GM23248 (cell line): ENCODE measurements at regions not wholly inside any gene's neighbourhood (a gene's known extent, or its start where the extent isn't known, plus 50 kb on each side); places are given as distances from the start of the nearest gene placed in this dataset.
A peak's percentile ranks its signal among the peaks of the same experiment; 100 is the strongest.

ENCODE experiments used
- DNase-seq: peaks from one replicate; pipeline ENCODE4 v3.0.0-alpha.2; 2015
- H2AFZ ChIP-seq: fragments of 200-600 bp; sonication (generic); 2 replicates; pipeline ENCODE4 v1.6.1; 2016; ENCODE audit warnings: antibody characterized with exemption
- H3F3A ChIP-seq: fragments of 200-600 bp; sonication (generic); 2 replicates; pipeline ENCODE4 v1.6.1; 2016; ENCODE audit warnings: mild to moderate bottlenecking, antibody characterized with exemption, mixed run types; ENCODE audit not compliant: insufficient read depth
- H3K27ac ChIP-seq: fragments of 200-600 bp; sonication (generic); 2 replicates; pipeline ENCODE4 v1.5.1; 2016; ENCODE audit warnings: mild to moderate bottlenecking
- H3K27me3 ChIP-seq: fragments of 200-600 bp; sonication (generic); replicated peaks from 2 replicates; pipeline ENCODE4 v1.6.1; 2016; ENCODE audit warnings: mild to moderate bottlenecking; ENCODE audit not compliant: insufficient read depth
- H3K36me3 ChIP-seq: fragments of 200-600 bp; sonication (generic); 2 replicates; pipeline ENCODE4 v1.6.1; 2016; ENCODE audit warnings: low read depth, mild to moderate bottlenecking
- H3K4me1 ChIP-seq: fragments of 200-600 bp; sonication (generic); 2 replicates; pipeline ENCODE4 v1.6.1; 2016; ENCODE audit warnings: mild to moderate bottlenecking; ENCODE audit not compliant: insufficient read depth
- H3K4me2 ChIP-seq: fragments of 200-600 bp; sonication (generic); one replicate; pipeline ENCODE4 v1.6.1; 2016; ENCODE audit warnings: mild to moderate bottlenecking; ENCODE audit not compliant: unreplicated experiment
- H3K4me3 ChIP-seq: fragments of 200-600 bp; sonication (generic); 2 replicates; pipeline ENCODE4 v1.5.1; 2016; ENCODE audit warnings: mild to moderate bottlenecking
- H3K79me2 ChIP-seq: fragments of 200-600 bp; sonication (generic); 2 replicates; pipeline ENCODE4 v1.6.1; 2016; ENCODE audit warnings: mild to moderate bottlenecking; ENCODE audit not compliant: insufficient read depth
- H3K9ac ChIP-seq: fragments of 200-600 bp; sonication (generic); 2 replicates; pipeline ENCODE4 v1.6.1; 2016; ENCODE audit warnings: mild to moderate bottlenecking
- H3K9me2 ChIP-seq: fragments of 200-600 bp; sonication (generic); 2 replicates; pipeline ENCODE4 v1.6.1; 2016; ENCODE audit warnings: mixed run types, mild to moderate bottlenecking, moderate library complexity; ENCODE audit not compliant: insufficient read depth
- H3K9me3 ChIP-seq: fragments of 200-600 bp; sonication (generic); one replicate; pipeline ENCODE4 v1.6.1; 2017; ENCODE audit warnings: low read depth
- H4K20me1 ChIP-seq: fragments of 200-600 bp; sonication (generic); 2 replicates; pipeline ENCODE4 v1.6.0; 2016; ENCODE audit not compliant: insufficient read depth
- EZH2 ChIP-seq: fragments of 200-600 bp; sonication (generic); IDR thresholded peaks from 2 replicates; pipeline ENCODE4 v1.6.1; 2018; ENCODE audit warnings: antibody characterized with exemption, mild to moderate bottlenecking; ENCODE audit not compliant: insufficient read depth, poor library complexity, severe bottlenecking
- EZH2phosphoT487 ChIP-seq: fragments of 200-600 bp; sonication (generic); IDR thresholded peaks from 2 replicates; pipeline ENCODE4 v1.6.1; 2018; ENCODE audit warnings: antibody characterized with exemption, moderate library complexity, mild to moderate bottlenecking, low read depth; ENCODE audit not compliant: insufficient read depth
- WGBS, 2 experiments: methylation state at CpG; one replicate each; pipeline ENCODE4 v1.1.6; 2015 to 2017; ENCODE audit warnings: low lambda C conversion rate in 2 of 2, low coverage in 1 of 2; ENCODE audit errors: missing lambda C conversion rate in 2 of 2; 5-methylcytosine and 5-hydroxymethylcytosine counted together
- in situ Hi-C: fragments of 300-500 bp; cut with MboI; formaldehyde crosslinking; loops from 2 replicates; pipeline ENCODE4 v1.15.0; 2020

GRCh38 chr6:112983713-112984261 is 636.7 kb downstream of the RFPL4B start:
- Histone ChIP-seq H3K9me2 (no peaks in the 10 kb centered on the region), H3K79me2 (no peaks in the 10 kb centered on the region), H3K36me3 (no peaks in the 10 kb centered on the region), H3K9ac (no peak overlapping the region), H4K20me1 (no peaks in the 10 kb centered on the region), H3K4me2 (no peak overlapping the region), H3K4me3 (no peak overlapping the region), H3K9me3 (no peaks in the 10 kb centered on the region), H3K4me1 (peaks cover 14% of the 10 kb centered on the region; the same call in 1 of the 2 replicates), H3F3A (no peaks in the 10 kb centered on the region), H3K27me3 (no peaks in the 10 kb centered on the region), H3K27ac (no peak overlapping the region), H2AFZ (no peak overlapping the region)
- in situ Hi-C loops: no loop called here
- WGBS, 2 experiments: 64 to 73% methylated on average over 1 of the region's 1 CpG
- DNase-seq: peak; percentile 23
- TF ChIP-seq EZH2phosphoT487 (no peak), EZH2 (no peak)

- DNase-seq: no peak
Measured at GRCh38 chr6:112984899-112985298, 637.8 kb downstream of the RFPL4B start.

GRCh38 chr6:112986321-112986720 is 639.2 kb downstream of the RFPL4B start:
- H4K20me1 ChIP-seq: no peaks in the 10 kb centered on the region
- H3K9me3 ChIP-seq: no peaks in the 10 kb centered on the region
- H3K9ac ChIP-seq: no peak overlapping the region
- H2AFZ ChIP-seq: no peak overlapping the region
- no peaks in the 10 kb centered on the region for H3K79me2 ChIP-seq
- TF ChIP-seq EZH2phosphoT487: no peak
- TF ChIP-seq EZH2: no peak
- H3K4me1 ChIP-seq: 0 out of 2 replicates have a peak, but pooled peaks cover 14% of the 10 kb centered on the region
- H3K27me3 ChIP-seq: no peaks in the 10 kb centered on the region
- in situ Hi-C loops: no loop called here
- WGBS, 2 experiments: 68 to 75% methylated on average over 2 of the region's 2 CpGs
- no peaks in the 10 kb centered on the region for H3K9me2 ChIP-seq
- no peak overlapping the region for H3K4me2 ChIP-seq
- no peaks in the 10 kb centered on the region for H3K36me3 ChIP-seq
- H3F3A ChIP-seq: no peaks in the 10 kb centered on the region
- H3K27ac ChIP-seq: no peak overlapping the region
- H3K4me3 ChIP-seq: no peak overlapping the region
- DNase-seq: no peak

More at GRCh38 chr6:112984899-112985298, 637.8 kb downstream of the RFPL4B start:
- Histone ChIP-seq H3K4me2 (no peak overlapping the region), H3K27me3 (no peaks in the 10 kb centered on the region), H3K79me2 (no peaks in the 10 kb centered on the region), H2AFZ (no peak overlapping the region), H3K4me1 (peaks cover 9% of the 10 kb centered on the region; the same call in 1 of the 2 replicates), H3K9me2 (no peaks in the 10 kb centered on the region), H3K4me3 (no peak overlapping the region), H4K20me1 (no peaks in the 10 kb centered on the region), H3F3A (no peaks in the 10 kb centered on the region), H3K36me3 (no peaks in the 10 kb centered on the region), H3K9ac (no peak overlapping the region), H3K9me3 (no peaks in the 10 kb centered on the region), H3K27ac (no peak overlapping the region)
- no peak for TF ChIP-seq EZH2
- TF ChIP-seq EZH2phosphoT487: no peak
- in situ Hi-C loops: no loop called here
- WGBS, 2 experiments: 81 to 85% methylated on average over 2 of the region's 2 CpGs

- TF ChIP-seq EZH2phosphoT487: no peak
- Histone ChIP-seq H3F3A (no peaks in the 10 kb centered on the region), H3K4me1 (0 out of 2 replicates have a peak, but pooled peaks cover 8% of the 10 kb centered on the region), H3K4me3 (no peak overlapping the region), H3K36me3 (no peaks in the 10 kb centered on the region), H3K9me3 (no peaks in the 10 kb centered on the region), H4K20me1 (no peaks in the 10 kb centered on the region), H3K9ac (no peak overlapping the region), H3K79me2 (no peaks in the 10 kb centered on the region), H3K27ac (no peak overlapping the region), H3K27me3 (no peaks in the 10 kb centered on the region), H3K4me2 (no peak overlapping the region), H2AFZ (no peak overlapping the region), H3K9me2 (no peaks in the 10 kb centered on the region)
- DNase-seq: no peak
- WGBS, 2 experiments: 93 to 98% methylated on average over 1 of the region's 1 CpG
- in situ Hi-C loops: no loop called here
Measured at GRCh38 chr6:112988748-112989147, 641.6 kb downstream of the RFPL4B start.

- no peaks in the 10 kb centered on the region for H3K9me2 ChIP-seq
- no peaks in the 10 kb centered on the region for H3K36me3 ChIP-seq
- in situ Hi-C loops: no loop called here
- H3K9ac ChIP-seq: no peak overlapping the region
- peak; percentile 20 for DNase-seq
- H3F3A ChIP-seq: no peaks in the 10 kb centered on the region
- no peaks in the 10 kb centered on the region for H3K9me3 ChIP-seq
- no peak overlapping the region for H3K27ac ChIP-seq
- H4K20me1 ChIP-seq: no peaks in the 10 kb centered on the region
- H3K79me2 ChIP-seq: no peaks in the 10 kb centered on the region
- no peak overlapping the region for H3K4me2 ChIP-seq
- H3K4me3 ChIP-seq: no peak overlapping the region
- 0 out of 2 replicates have a peak, but pooled peaks cover 7% of the 10 kb centered on the region for H3K4me1 ChIP-seq
- no peak overlapping the region for H2AFZ ChIP-seq
- H3K27me3 ChIP-seq: no peaks in the 10 kb centered on the region
- no peak for TF ChIP-seq EZH2phosphoT487
- TF ChIP-seq EZH2: no peak
Measured at GRCh38 chr6:112990971-112991370, 643.8 kb downstream of the RFPL4B start.
